NOMO-1 treated with DMSO at 0.1 percent for 48 hours (cell line): ENCODE measurements at regions not wholly inside any gene's neighbourhood (a gene's known extent, or its start where the extent isn't known, plus 50 kb on each side); places are given as distances from the start of the nearest gene placed in this dataset.

Source experiments
- DNase-seq: peaks from one replicate; lab custom pipeline; 2025; ENCODE audit not compliant: unreplicated experiment; lab: John Stamatoyannopoulos, UW

GRCh38 chr9:129386812-129387177 is 208.7 kb upstream of the IER5L start:
- no peak for DNase-seq

- no peak for DNase-seq
Observed at GRCh38 chr9:129385211-129385934, 207.3 kb upstream of the IER5L start.

GRCh38 chr9:129384491-129385210 is 206.6 kb upstream of the IER5L start:
- DNase-seq, result no peak

- DNase-seq, result peak; percentile 92
Observed at GRCh38 chr9:129383561-129384490, 205.8 kb upstream of the IER5L start.

- DNase-seq, result no peak
Observed at GRCh38 chr9:129383019-129383560, 205.0 kb upstream of the IER5L start.

- no peak for DNase-seq
Observed at GRCh38 chr9:129382281-129383018, 204.4 kb upstream of the IER5L start.

- DNase-seq, result no peak
Observed at GRCh38 chr9:129381481-129381957, 203.5 kb upstream of the IER5L start.

- no peak for DNase-seq
Observed at GRCh38 chr9:129380961-129381401, 202.9 kb upstream of the IER5L start.

GRCh38 chr9:129379886-129380285 is 201.8 kb upstream of the IER5L start:
- DNase-seq, result no peak

GRCh38 chr9:129379181-129379836 is 201.2 kb upstream of the IER5L start:
- no peak for DNase-seq

- DNase-seq, result no peak
Observed at GRCh38 chr9:129377931-129378661, 200.0 kb upstream of the IER5L start.

- no peak for DNase-seq
Observed at GRCh38 chr9:129377181-129377580, 199.1 kb upstream of the IER5L start.

- no peak for DNase-seq
Observed at GRCh38 chr9:129375845-129376244, 197.8 kb upstream of the IER5L start.

GRCh38 chr9:129374651-129375050 is 196.6 kb upstream of the IER5L start:
- DNase-seq, result no peak

- no peak for DNase-seq
Observed at GRCh38 chr9:129374231-129374630, 196.2 kb upstream of the IER5L start.

GRCh38 chr9:129373361-129373760 is 195.3 kb upstream of the IER5L start:
- no peak for DNase-seq

GRCh38 chr9:129370770-129371169 is 192.7 kb upstream of the IER5L start:
- no peak for DNase-seq

- no peak for DNase-seq
Observed at GRCh38 chr9:129368444-129368978, 190.4 kb upstream of the IER5L start.

- DNase-seq, result no peak
Observed at GRCh38 chr9:129367287-129367686, 189.2 kb upstream of the IER5L start.
